ENCODE measurements at regions not wholly inside any gene's neighbourhood (a gene's known extent, or its start where the extent isn't known, plus 50 kb on each side); places are given as distances from the start of the nearest gene placed in this dataset.
"Not testable (repeated sequence)": the region's sequence is repeated elsewhere in the genome, so short reads cannot be mapped to it uniquely, and the experiment has no call there.

DNA sequence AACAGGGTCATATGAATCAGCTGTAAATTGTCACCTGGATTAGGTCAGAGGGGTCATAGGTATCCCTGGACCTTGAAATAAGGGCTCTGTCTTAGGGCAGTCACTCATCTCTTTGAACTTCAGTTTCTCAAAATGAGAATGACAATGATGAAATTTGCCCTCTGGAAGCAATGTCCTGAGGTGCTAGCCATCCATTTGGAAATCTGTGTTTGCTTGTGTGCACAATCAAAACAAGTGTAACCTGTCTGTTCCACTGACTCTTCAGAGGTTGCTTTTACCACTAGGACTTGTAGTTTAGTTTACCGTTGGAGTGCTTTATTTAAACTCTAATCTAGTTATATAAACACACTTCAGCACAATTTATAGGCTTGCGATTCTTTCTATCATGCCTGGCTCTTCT, 297.3 kb downstream of the CCDC74A start:
- H3K4me3 ChIP-seq; FAIRE-seq; H3K4me2 ChIP-seq (ENCODE audit: insufficient read depth, low read length); H4K20me1 ChIP-seq (replicated peaks; ENCODE audit: control insufficient read depth, insufficient read depth, low read length); DNase-seq (ENCODE audit: extremely low read depth in 1 of 4, low spot score in 3 of 4); BruUV-seq (replicated peaks); H3K79me2 ChIP-seq (ENCODE audit: control insufficient read depth, insufficient read depth, low read length); H2AFZ ChIP-seq (ENCODE audit: low read depth, low read length); H3K9me3 ChIP-seq (replicated peaks; ENCODE audit: control insufficient read depth, insufficient read depth, low read depth, low read length); intact Hi-C loops (cut with micrococcal nuclease); ATAC-seq; H3K4me1 ChIP-seq (replicated peaks in 1 of 2; ENCODE audit: control insufficient read depth in 2 of 2, insufficient read depth in 2 of 2, low read length in 2 of 2); H3K9me1 ChIP-seq (ENCODE audit: control insufficient read depth, insufficient read depth, low read length); H3K9ac ChIP-seq (ENCODE audit: insufficient read depth in 1 of 2, low read depth in 2 of 2, low read length in 2 of 2); H3K36me3 ChIP-seq (ENCODE audit: control insufficient read depth, insufficient read depth, low read length); H3K27me3 ChIP-seq (ENCODE audit: control insufficient read depth in 2 of 2, insufficient read depth in 2 of 2, low read length in 2 of 2); H3K27ac ChIP-seq (ENCODE audit: extremely low read depth, low read depth, low read length); POLR2A ChIA-PET; CTCF ChIA-PET (ENCODE audit: low intra/inter-chr PET ratio): not testable (repeated sequence)
- in situ Hi-C loops (cut with MboI), result loop anchor here (5.0 kb wide), 1 partner anchor 48 kb away; no protein-coding TSS in a partner anchor
- WGBS (ENCODE audit: insufficient coverage, low coverage, missing lambda C conversion rate), result 0% methylated on average over 2 of the region's 2 CpGs

- TF ChIP-seq STAT5A (IDR thresholded peaks at IDR 0.05; ENCODE audit: borderline replicate concordance, low read length) (no peak), PML (IDR thresholded peaks at IDR 0.05; ENCODE audit: low read length) (no peak), ZNF668 (CRISPR knock-in tag; IDR thresholded peaks at IDR 0.05) (no peak), CTCF (IDR thresholded peaks at IDR 0.05 in 2 of 3, conservative IDR thresholded peaks at IDR 0.05 in 1 of 3; ENCODE audit: insufficient read depth in 2 of 3, low read depth in 1 of 3, low read length in 3 of 3) (no peak), MCM5 (IDR thresholded peaks at IDR 0.05; ENCODE audit: low read depth) (no peak), HMGXB4 (CRISPR knock-in tag; IDR thresholded peaks at IDR 0.05) (no peak), ZNF766 (CRISPR knock-in tag; conservative IDR thresholded peaks at IDR 0.05) (no peak), FOXJ3 (CRISPR knock-in tag; IDR thresholded peaks at IDR 0.05) (no peak), SMAD4 (CRISPR knock-in tag; conservative IDR thresholded peaks at IDR 0.05) (no peak), ETV6 (IDR thresholded peaks at IDR 0.05; ENCODE audit: borderline replicate concordance in 1 of 2, low read depth in 2 of 2, low read length in 1 of 2) (no peak), ETV6 (CRISPR knock-in tag; IDR thresholded peaks at IDR 0.05; ENCODE audit: borderline replicate concordance) (no peak), HNRNPUL1 (IDR thresholded peaks at IDR 0.05; ENCODE audit: low read length) (no peak)
- BruUV-seq (replicated peaks), result no TSS peak
- no peak overlapping the region for H3K9ac ChIP-seq (ENCODE audit: insufficient read depth in 1 of 2, low read depth in 2 of 2, low read length in 2 of 2)
- POLR2A ChIA-PET, result no interaction called here
- no peak overlapping the region for H2AFZ ChIP-seq (ENCODE audit: low read depth, low read length)
- CTCF ChIA-PET (ENCODE audit: low intra/inter-chr PET ratio), result no interaction called here
- 55% methylated on average over 31 of the region's 56 CpGs for WGBS (ENCODE audit: insufficient coverage, low coverage, missing lambda C conversion rate)
- H3K4me2 ChIP-seq (ENCODE audit: insufficient read depth, low read length), result no peak overlapping the region
- H3K9me3 ChIP-seq (replicated peaks; ENCODE audit: control insufficient read depth, insufficient read depth, low read depth, low read length), result no peaks in the 10 kb centered on the region
- no peaks in the 10 kb centered on the region for H3K79me2 ChIP-seq (ENCODE audit: control insufficient read depth, insufficient read depth, low read length)
- H3K4me3 ChIP-seq, result no peak overlapping the region
- ATAC-seq (no peak), DNase-seq (ENCODE audit: extremely low read depth in 1 of 4, low spot score in 3 of 4) (no peak), FAIRE-seq (no peak)
- no peak overlapping the region for H3K27ac ChIP-seq (ENCODE audit: extremely low read depth, low read depth, low read length)
- intact Hi-C loops (cut with micrococcal nuclease), result no loop called here
- no peaks in the 10 kb centered on the region for H3K27me3 ChIP-seq (ENCODE audit: control insufficient read depth in 2 of 2, insufficient read depth in 2 of 2, low read length in 2 of 2)
- H3K36me3 ChIP-seq (ENCODE audit: control insufficient read depth, insufficient read depth, low read length), result no peaks in the 10 kb centered on the region
- no peaks in the 10 kb centered on the region for H3K9me1 ChIP-seq (ENCODE audit: control insufficient read depth, insufficient read depth, low read length)
- peaks cover 0 to 9% of the 10 kb centered on the region in 2 experiments; a peak in 2 of 5 replicates for H3K4me1 ChIP-seq (replicated peaks in 1 of 2; ENCODE audit: control insufficient read depth in 2 of 2, insufficient read depth in 2 of 2, low read length in 2 of 2)
- no peaks in the 10 kb centered on the region for H4K20me1 ChIP-seq (replicated peaks; ENCODE audit: control insufficient read depth, insufficient read depth, low read length)
- in situ Hi-C loops (cut with MboI), result no loop called here
Measured at GRCh38 chr2:131827481-131828163, 299.9 kb downstream of the CCDC74A start.

All from K562 (cell line).